HepG2 (cell line): ENCODE measurements at regions not wholly inside any gene's neighbourhood (a gene's known extent, or its start where the extent isn't known, plus 50 kb on each side); places are given as distances from the start of the nearest gene placed in this dataset.
A peak's percentile ranks its signal among the peaks of the same experiment; 100 is the strongest.
"Not testable (repeated sequence)": the region's sequence is repeated elsewhere in the genome, so short reads cannot be mapped to it uniquely, and the experiment has no call there.

ENCODE experiments used
- ATAC-seq: fragments of 200-7000 bp; cut with Tn5 transposase; 3 replicates; pipeline ENCODE4 v1.9.1; 2020; ENCODE audit warnings: mild to moderate bottlenecking, moderate library complexity
- BruUV-seq: library from RNA; stranded (reverse); fragments of 400-500 nt; replicated peaks from 2 replicates; lab custom pipeline; 2021; lab: Mats Ljungman, UMichigan
- CTCF ChIA-PET: fragments of 300-600 bp; formaldehyde crosslinking; extraction: SDS; loops from one replicate; lab custom pipeline; 2021; ENCODE audit warnings: low total read pairs, inconsistent platforms, low intra/inter-chr PET ratio; lab: Yijun Ruan, JAX
- POLR2A ChIA-PET: fragments of 350-600 bp; sonication (Branson Sonifier 250); formaldehyde crosslinking; loops from one replicate; lab custom pipeline; 2020; ENCODE audit warnings: antibody characterized with exemption, inconsistent platforms; lab: Yijun Ruan, JAX
- DNase-seq: peaks from one replicate; pipeline ENCODE4 v3.0.0-alpha.2; 2015; ENCODE audit warnings: low spot score
- FAIRE-seq: peaks from 3 replicates; lab custom pipeline; 2011; peaks lifted over from hg19 to GRCh38; lab: Jason Lieb, UNC
- H2AFZ ChIP-seq: one replicate; pipeline ENCODE4 v1.6.1; 2011; ENCODE audit warnings: low read length, inconsistent platforms
- H3K27ac ChIP-seq: fragments of 300-600 bp; 3 replicates; pipeline ENCODE4 v1.8.0; 2011; ENCODE audit warnings: mixed run types, mild to moderate bottlenecking, mixed read lengths, low read length, inconsistent platforms; ENCODE audit not compliant: insufficient read depth; ENCODE audit errors: extremely low read length
- H3K27me3 ChIP-seq, 2 experiments: fragments of 200-600 bp in 1 of 2; 2 replicates in 1 of 2; 3 replicates in 1 of 2; pipeline versions ENCODE4 v1.6.0 to v1.8.0; 2011; ENCODE audit warnings: low read length in 2 of 2, mild to moderate bottlenecking in 2 of 2, moderate library complexity in 2 of 2, inconsistent platforms in 1 of 2; ENCODE audit not compliant: insufficient read depth in 2 of 2, control insufficient read depth in 1 of 2
- H3K36me3 ChIP-seq, 2 experiments: fragments of 200-600 bp in 1 of 2; replicated peaks in 1 of 2; 2 replicates in 1 of 2; 3 replicates in 1 of 2; pipeline versions ENCODE4 v1.5.1 to v1.8.0; 2011; ENCODE audit warnings: low read length in 2 of 2, inconsistent platforms in 1 of 2; ENCODE audit not compliant: insufficient read depth in 2 of 2, control insufficient read depth in 1 of 2
- H3K4me1 ChIP-seq: 2 replicates; pipeline ENCODE4 v1.5.1; 2012; ENCODE audit warnings: low read length, inconsistent platforms; ENCODE audit not compliant: insufficient read depth
- H3K4me2 ChIP-seq: 2 replicates; pipeline ENCODE4 v1.6.0; 2011; ENCODE audit warnings: low read depth, low read length, inconsistent platforms
- H3K4me3 ChIP-seq, 3 experiments: fragments of 200-600 bp in 1 of 3; sonication (generic), shearing (Covaris generic) in 1 of 3; replicated peaks in 1 of 3; 2 replicates each; pipeline ENCODE4 v1.5.1; 2011 to 2016; ENCODE audit warnings: low read length in 3 of 3, inconsistent platforms in 2 of 3, low read depth in 2 of 3, mild to moderate bottlenecking in 2 of 3, control low read depth in 1 of 3, mixed read lengths in 1 of 3; ENCODE audit not compliant: insufficient read depth in 1 of 3
- H3K79me2 ChIP-seq: one replicate; pipeline ENCODE4 v1.6.1; 2011; ENCODE audit warnings: low read length, inconsistent platforms; ENCODE audit not compliant: insufficient read depth
- H3K9ac ChIP-seq: 2 replicates; pipeline ENCODE4 v1.6.0; 2011; ENCODE audit warnings: mild to moderate bottlenecking, low read depth, low read length, inconsistent platforms; ENCODE audit not compliant: insufficient read depth
- H3K9me3 ChIP-seq: 2 replicates; pipeline ENCODE4 v1.5.1; 2012; ENCODE audit warnings: mild to moderate bottlenecking, low read length
- H4K20me1 ChIP-seq: 2 replicates; pipeline ENCODE4 v1.6.0; 2011; ENCODE audit warnings: inconsistent platforms, mild to moderate bottlenecking, low read length, moderate library complexity; ENCODE audit not compliant: insufficient read depth
- NFYB ChIP-seq: sonication (generic); formaldehyde crosslinking; IDR thresholded peaks from 2 replicates; pipeline ENCODE4 v1.4.0; 2020; ENCODE audit warnings: missing genetic modification reagents
- WGBS: methylation state at CpG from one replicate; pipeline ENCODE4 v1.1.6; 2017; ENCODE audit warnings: low lambda C conversion rate; 5-methylcytosine and 5-hydroxymethylcytosine counted together
- in situ Hi-C: cut with HindIII; loops from 2 replicates; pipeline ENCODE4 v1.10.0; 2017; ENCODE audit warnings: low pct_unique_long_range_greater_than_20kb; ENCODE audit not compliant: extremely low pct_ligation_motif_present
- intact Hi-C: fragments of 100-400 bp; cut with micrococcal nuclease; formaldehyde crosslinking; loops from one replicate; pipeline ENCODE4 v1.10.0; 2022; ENCODE audit not compliant: unreplicated experiment
- TF ChIP-seq, protein P1 (sequence below), 2 experiments: sonication (generic) in 1 of 2; formaldehyde crosslinking in 1 of 2; IDR thresholded peaks; 2 replicates each; pipeline versions ENCODE4 v1.4.0 to v1.6.1; 2016 to 2020; ENCODE audit warnings: borderline replicate concordance in 1 of 2, low read depth in 1 of 2, mild to moderate bottlenecking in 1 of 2, missing genetic modification reagents in 1 of 2

DNA sequence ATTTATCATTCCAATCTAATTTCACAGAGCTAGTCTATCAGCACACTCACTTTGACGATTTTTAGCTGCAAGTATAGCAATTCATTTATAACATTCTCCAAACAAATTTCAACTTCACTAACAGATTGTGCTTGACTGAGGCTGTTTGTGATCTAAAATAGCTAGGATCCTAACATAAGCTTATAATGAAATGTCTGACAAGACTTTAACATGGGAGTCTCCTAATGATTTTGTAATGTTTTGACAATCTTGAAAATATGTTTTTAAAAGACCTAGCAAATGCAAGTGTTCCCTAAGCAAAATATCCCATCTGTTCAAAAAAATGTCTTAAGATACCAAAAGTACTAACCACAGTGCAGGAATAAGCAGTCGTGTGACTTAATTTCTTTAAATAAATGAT lies 889.5 kb upstream of the SPRY2 start (continued):
- TF ChIP-seq, protein P1, sequence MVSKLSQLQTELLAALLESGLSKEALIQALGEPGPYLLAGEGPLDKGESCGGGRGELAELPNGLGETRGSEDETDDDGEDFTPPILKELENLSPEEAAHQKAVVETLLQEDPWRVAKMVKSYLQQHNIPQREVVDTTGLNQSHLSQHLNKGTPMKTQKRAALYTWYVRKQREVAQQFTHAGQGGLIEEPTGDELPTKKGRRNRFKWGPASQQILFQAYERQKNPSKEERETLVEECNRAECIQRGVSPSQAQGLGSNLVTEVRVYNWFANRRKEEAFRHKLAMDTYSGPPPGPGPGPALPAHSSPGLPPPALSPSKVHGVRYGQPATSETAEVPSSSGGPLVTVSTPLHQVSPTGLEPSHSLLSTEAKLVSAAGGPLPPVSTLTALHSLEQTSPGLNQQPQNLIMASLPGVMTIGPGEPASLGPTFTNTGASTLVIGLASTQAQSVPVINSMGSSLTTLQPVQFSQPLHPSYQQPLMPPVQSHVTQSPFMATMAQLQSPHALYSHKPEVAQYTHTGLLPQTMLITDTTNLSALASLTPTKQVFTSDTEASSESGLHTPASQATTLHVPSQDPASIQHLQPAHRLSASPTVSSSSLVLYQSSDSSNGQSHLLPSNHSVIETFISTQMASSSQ (IDR thresholded peaks at IDR 0.05; ENCODE audit: low read depth): no peak
- TF ChIP-seq, protein P1 (CRISPR knock-in tag; IDR thresholded peaks at IDR 0.05; ENCODE audit: borderline replicate concordance): no peak

DNA sequence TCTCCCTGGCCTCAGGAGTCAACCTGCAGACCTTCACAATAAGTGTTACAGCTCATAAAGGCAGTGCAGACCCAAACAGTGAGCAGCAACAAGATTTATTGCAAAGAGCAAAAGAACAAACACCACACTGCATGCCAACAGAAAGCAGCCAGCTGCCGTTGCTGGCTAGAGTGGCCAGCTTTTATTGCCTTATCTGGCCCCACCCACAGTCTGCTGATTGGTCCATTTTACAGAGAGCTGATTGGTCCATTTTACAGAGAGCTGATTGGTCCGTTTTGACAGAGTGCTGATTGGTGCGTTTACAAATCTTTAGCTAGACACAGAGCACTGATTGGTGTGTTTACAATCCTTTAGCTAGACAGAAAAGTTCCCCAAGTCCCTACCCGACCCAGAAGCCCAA lies 885.9 kb upstream of the SPRY2 start:
- DNase-seq, BruUV-seq, H3K4me3 ChIP-seq, H3K4me2 ChIP-seq, H3K4me1 ChIP-seq, H3K9me3 ChIP-seq, H3K27ac ChIP-seq, H3K79me2 ChIP-seq, intact Hi-C loops, H3K9ac ChIP-seq, POLR2A ChIA-PET, FAIRE-seq, H2AFZ ChIP-seq, CTCF ChIA-PET, ATAC-seq: not testable (repeated sequence)
- WGBS: 8% methylated on average over 4 of the region's 4 CpGs
- TF ChIP-seq NFYB: peak; percentile 26; the same call in 1 of the 2 replicates
- TF ChIP-seq, all 625 proteins: peak for 1; not testable (repeated sequence) for 624
- H3K36me3 ChIP-seq, in situ Hi-C loops, H4K20me1 ChIP-seq, H3K27me3 ChIP-seq: not testable (repeated sequence)
